Activated naive CD4-positive, alpha-beta T cell treated with anti-CD3 and anti-CD28 coated beads, Interleukin-2, amount 10 ng/mL, durations not matched to agents 7 days and 5 days (primary cell): ENCODE measurements at regions not wholly inside any gene's neighbourhood (a gene's known extent, or its start where the extent isn't known, plus 50 kb on each side); places are given as distances from the start of the nearest gene placed in this dataset.

ENCODE experiments used
- CTCF ChIA-PET: fragments of 350-600 bp; sonication (Branson Sonifier 250); formaldehyde crosslinking; loops from one replicate; lab custom pipeline; 2021; ENCODE audit warnings: antibody characterized with exemption; lab: Charles Lee
- DNase-seq: peaks from one replicate; pipeline ENCODE4 v3.0.0-alpha.2; 2020
- H3K27ac Mint-ChIP-seq: one replicate; pipeline ENCODE4 v1.8.0; 2021; ENCODE audit warnings: mild to moderate bottlenecking, moderate library complexity, mixed read lengths
- H3K27me3 Mint-ChIP-seq: one replicate; pipeline ENCODE4 v1.8.0; 2021; ENCODE audit warnings: mild to moderate bottlenecking, mixed read lengths
- H3K36me3 Mint-ChIP-seq: one replicate; pipeline ENCODE4 v1.8.0; 2021; ENCODE audit warnings: mixed read lengths
- H3K4me1 Mint-ChIP-seq: one replicate; pipeline ENCODE4 v1.8.0; 2021; ENCODE audit warnings: mixed read lengths
- H3K4me3 Mint-ChIP-seq: one replicate; pipeline ENCODE4 v1.8.0; 2021; ENCODE audit warnings: mild to moderate bottlenecking, moderate library complexity, mixed read lengths
- H3K9me3 Mint-ChIP-seq: one replicate; pipeline ENCODE4 v1.8.0; 2021; ENCODE audit warnings: mixed read lengths

DNA sequence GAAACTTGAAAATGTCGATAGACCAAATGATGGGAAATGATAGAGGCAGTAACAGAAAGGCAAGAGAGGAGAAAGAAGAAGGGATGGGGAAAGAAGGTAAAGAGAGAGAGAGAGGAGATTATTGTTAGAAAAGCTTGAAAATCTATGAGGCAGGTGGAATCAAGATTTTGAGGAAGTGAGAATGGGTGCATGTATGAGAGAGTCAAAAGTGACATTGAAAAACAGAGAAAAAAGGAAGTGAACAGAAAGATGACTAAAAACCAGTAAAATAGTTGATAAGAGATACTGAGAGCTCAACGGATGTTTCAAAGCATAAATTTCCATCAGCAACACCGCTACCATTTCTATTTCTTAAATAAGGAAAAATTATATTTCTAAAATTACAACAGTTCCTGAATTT lies 327.4 kb upstream of the CWC22 start:
- H3K36me3 Mint-ChIP-seq: no peaks in the 10 kb centered on the region
- no peak overlapping the region for H3K4me3 Mint-ChIP-seq
- no peaks in the 10 kb centered on the region for H3K27me3 Mint-ChIP-seq
- no peak overlapping the region for H3K27ac Mint-ChIP-seq
- H3K4me1 Mint-ChIP-seq: no peaks in the 10 kb centered on the region
- no peak for DNase-seq
- peaks cover 19% of the 10 kb centered on the region for H3K9me3 Mint-ChIP-seq
- CTCF ChIA-PET: no interaction called here

DNA sequence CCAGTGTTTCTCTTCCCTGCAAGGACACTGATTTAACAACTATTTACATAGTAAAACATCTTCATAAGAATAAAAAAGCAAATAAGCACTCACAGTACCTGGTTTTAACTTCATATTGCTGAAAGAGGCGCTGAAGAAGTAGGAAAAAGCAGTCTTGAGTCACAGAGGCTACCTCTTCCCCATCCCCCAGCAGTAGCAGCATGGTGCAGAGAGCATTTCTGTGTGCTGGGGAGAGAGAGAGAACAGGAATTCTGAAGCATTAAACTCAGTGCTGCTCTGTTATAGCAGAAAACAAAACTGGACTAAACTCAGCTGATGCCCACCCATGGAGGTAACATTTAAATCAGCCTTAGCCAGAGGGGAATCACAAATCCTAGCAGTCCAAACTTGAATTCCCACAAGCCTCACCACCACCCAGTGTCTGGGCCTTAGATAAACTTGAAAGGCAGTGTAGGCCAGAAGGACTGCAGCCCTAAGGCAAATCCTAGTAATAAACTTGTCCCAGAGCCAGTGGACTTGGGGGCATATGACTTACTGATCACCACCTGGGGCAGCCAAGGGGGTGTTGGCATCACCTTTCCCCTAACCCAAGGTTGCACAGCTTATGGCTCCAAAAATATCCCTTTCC lies 321.8 kb upstream of the CWC22 start:
- Mint-ChIP-seq H3K4me3 (no peak overlapping the region), H3K9me3 (no peaks in the 10 kb centered on the region), H3K27me3 (no peaks in the 10 kb centered on the region), H3K27ac (no peak overlapping the region), H3K36me3 (no peaks in the 10 kb centered on the region), H3K4me1 (no peaks in the 10 kb centered on the region)
- CTCF ChIA-PET: no interaction called here
- no peak for DNase-seq

DNA sequence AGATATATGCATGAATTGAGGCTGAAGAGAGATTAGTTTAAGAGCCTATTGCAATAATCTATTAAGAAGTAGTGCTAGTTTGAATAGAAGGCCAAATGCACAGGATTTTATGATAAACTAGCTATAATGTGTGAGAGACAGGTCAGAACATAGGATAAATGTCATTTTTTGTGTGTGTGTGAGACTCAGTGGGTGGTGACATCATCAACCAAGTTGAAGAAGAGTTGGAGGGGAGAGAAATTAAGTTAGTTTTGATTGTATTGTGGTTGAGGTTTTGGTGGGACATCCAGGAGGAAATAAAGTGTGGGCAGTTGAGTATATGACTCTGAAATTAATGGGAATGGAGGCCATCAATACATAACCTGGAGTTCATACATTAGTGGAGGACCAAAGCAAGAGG lies 320.1 kb upstream of the CWC22 start:
- Mint-ChIP-seq H3K4me3 (no peak overlapping the region), H3K36me3 (no peaks in the 10 kb centered on the region), H3K4me1 (no peaks in the 10 kb centered on the region), H3K27me3 (no peaks in the 10 kb centered on the region), H3K27ac (no peak overlapping the region), H3K9me3 (no peaks in the 10 kb centered on the region)
- CTCF ChIA-PET: no interaction called here
- DNase-seq: no peak

DNA sequence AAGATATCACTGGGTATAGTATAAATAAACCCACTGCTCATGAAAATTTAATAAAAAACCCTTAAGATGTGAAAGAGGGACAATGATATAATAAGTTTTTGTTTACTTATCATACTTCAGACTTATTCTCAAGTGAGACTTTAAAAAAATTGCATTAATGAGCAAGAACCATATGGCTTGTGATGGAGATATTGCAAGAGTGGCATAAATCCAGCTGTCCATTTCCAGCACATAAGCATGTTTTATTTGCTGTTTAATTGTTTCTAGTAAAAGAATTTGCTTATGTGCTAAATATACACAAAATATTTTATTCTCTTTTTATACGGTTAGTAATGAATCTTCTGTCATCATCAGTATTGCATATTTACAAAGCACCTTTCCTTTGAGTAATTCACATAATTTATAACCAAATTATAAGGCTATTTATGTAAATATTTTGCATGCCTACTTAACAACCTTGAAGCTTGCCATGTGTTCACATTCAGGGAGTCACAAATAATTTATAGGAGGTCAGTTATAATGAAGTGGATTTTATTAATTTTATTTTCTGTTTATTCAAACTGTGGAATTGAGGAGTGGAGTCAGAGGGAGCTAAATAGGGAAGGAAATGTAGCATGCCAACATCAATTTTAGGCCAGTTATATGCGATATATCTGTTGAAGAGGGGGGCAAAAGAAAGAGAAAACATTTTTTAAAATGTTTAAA lies 318.5 kb upstream of the CWC22 start:
- H3K36me3 Mint-ChIP-seq: no peaks in the 10 kb centered on the region
- no peak overlapping the region for H3K4me3 Mint-ChIP-seq
- no peaks in the 10 kb centered on the region for H3K4me1 Mint-ChIP-seq
- CTCF ChIA-PET: no interaction called here
- no peaks in the 10 kb centered on the region for H3K27me3 Mint-ChIP-seq
- no peak for DNase-seq
- no peak overlapping the region for H3K27ac Mint-ChIP-seq
- H3K9me3 Mint-ChIP-seq: no peaks in the 10 kb centered on the region

DNA sequence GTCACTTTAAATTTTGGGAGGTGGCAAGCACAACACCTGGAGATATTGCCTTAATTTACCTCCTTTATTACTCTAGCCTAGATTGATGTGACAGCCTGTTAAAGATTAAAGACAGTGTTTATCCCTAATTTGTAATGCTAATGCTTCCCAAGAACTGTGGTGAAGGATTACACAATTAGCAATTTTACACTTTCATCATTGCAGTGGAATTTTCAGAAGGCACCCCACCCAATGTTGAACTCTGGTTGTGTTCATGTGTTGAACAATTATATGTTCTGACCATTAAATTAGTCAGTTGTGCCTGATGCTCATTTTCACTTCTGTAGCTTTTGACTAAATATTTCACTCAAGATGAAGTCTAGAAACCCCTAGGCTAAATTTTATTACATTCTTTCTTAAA lies 317.1 kb upstream of the CWC22 start:
- H3K9me3 Mint-ChIP-seq: no peaks in the 10 kb centered on the region
- no peaks in the 10 kb centered on the region for H3K36me3 Mint-ChIP-seq
- H3K4me1 Mint-ChIP-seq: no peaks in the 10 kb centered on the region
- CTCF ChIA-PET: no interaction called here
- DNase-seq: no peak
- H3K4me3 Mint-ChIP-seq: no peak overlapping the region
- H3K27me3 Mint-ChIP-seq: no peaks in the 10 kb centered on the region
- no peak overlapping the region for H3K27ac Mint-ChIP-seq

DNA sequence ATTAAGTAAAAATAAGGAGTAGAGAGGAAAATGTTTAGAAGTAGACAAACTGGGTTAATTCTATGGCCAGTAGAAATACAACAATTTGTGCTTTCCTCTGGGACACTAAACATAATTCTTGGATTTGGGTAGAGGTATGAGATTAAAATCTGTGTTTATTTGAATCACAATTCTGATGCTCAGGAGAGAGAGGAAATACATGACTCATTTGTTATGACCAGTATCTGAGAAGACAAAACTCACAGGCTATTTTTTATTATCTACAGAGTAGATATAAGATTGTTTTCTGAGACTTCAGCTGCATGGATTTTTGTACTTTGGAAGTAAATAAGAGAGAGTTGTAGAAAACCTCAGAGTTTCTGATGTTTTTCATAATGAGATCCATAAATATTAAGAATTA lies 315.7 kb upstream of the CWC22 start:
- Mint-ChIP-seq H3K9me3 (no peaks in the 10 kb centered on the region), H3K4me3 (no peak overlapping the region), H3K4me1 (no peaks in the 10 kb centered on the region), H3K27me3 (no peaks in the 10 kb centered on the region), H3K36me3 (no peaks in the 10 kb centered on the region), H3K27ac (no peak overlapping the region)
- no peak for DNase-seq
- CTCF ChIA-PET: no interaction called here

DNA sequence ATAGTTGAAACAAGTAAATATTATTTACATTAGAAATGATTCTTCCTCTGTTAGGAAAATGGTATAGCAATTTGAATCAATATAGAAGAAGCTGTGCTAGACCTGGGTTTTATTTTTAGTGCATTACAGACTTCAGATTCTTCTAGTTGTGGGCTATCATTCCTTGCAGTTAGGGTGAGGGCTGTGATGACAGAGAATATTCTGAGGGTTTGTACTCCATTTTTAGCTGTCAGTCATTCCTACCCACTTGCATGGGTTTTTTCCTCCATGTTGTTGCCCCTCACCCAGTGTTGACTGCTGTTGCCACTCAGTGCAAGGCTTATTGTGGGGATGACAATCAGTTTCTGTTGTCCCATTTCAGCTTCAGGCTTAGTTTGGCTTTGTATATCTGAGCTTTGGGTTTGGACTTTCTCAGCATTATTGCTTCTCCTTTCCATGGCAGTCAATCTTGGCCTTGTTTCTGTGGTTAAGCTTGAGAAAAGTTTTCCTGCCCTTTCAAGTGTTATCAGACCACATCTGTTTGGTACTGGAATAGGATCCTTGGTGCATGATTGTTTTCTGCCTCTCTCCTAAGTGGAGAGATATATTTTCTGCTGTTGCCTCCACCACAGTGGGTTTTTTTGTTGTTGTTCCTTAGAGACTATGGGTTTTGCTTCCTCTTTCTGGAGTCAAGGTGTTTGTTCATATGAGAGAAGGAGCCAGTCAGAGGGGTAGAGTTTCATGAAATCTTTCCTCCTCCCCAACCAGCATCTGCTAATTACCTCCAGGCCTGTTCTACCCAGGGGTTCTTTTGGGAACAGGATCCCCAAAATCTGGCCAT lies 312.7 kb upstream of the CWC22 start:
- no peak overlapping the region for H3K4me3 Mint-ChIP-seq
- H3K27ac Mint-ChIP-seq: no peak overlapping the region
- DNase-seq: no peak
- no peaks in the 10 kb centered on the region for H3K4me1 Mint-ChIP-seq
- CTCF ChIA-PET: no interaction called here
- H3K9me3 Mint-ChIP-seq: no peaks in the 10 kb centered on the region
- H3K27me3 Mint-ChIP-seq: no peaks in the 10 kb centered on the region
- H3K36me3 Mint-ChIP-seq: no peaks in the 10 kb centered on the region

DNA sequence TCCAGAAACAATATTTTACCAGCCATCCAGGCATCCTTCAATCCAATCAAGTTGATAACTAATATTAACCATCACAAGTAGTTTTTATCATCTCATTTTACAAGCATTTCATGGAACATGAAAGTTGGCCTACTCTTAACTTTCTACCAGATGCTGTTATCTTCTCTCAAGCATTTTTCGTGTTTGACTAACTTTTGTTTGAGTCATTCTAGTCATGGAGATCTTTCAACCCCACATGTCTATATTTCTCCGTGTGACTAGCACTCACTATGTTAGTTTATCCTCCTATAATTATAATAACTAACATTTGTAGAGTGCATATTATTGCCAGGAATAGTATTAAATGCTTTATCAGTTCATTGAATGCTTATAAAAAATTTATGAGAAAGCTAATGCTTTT lies 307.0 kb upstream of the CWC22 start:
- Mint-ChIP-seq H3K36me3 (no peaks in the 10 kb centered on the region), H3K27me3 (no peaks in the 10 kb centered on the region), H3K27ac (no peak overlapping the region), H3K4me3 (no peak overlapping the region), H3K4me1 (no peaks in the 10 kb centered on the region), H3K9me3 (no peaks in the 10 kb centered on the region)
- no peak for DNase-seq
- CTCF ChIA-PET: no interaction called here

DNA sequence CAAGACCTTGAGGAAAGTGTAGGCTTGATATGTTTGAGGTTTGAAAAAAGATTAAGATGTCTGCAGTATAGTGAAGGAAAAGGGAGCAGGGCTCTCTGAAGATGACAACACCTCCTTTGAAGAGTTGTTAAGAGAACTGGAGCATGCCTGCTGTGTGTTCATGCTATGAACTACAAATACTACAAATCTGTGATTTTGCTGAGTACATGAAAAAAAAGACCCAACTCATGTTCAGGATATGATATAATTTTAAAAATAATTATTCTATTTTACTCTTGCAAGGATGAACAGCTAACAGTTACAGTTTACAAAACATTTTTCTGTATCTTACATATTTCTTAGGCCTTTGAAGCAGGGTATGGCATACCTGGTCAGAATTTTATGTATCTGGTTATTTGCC lies 305.4 kb upstream of the CWC22 start:
- H3K4me1 Mint-ChIP-seq: no peaks in the 10 kb centered on the region
- H3K36me3 Mint-ChIP-seq: no peaks in the 10 kb centered on the region
- H3K27ac Mint-ChIP-seq: no peak overlapping the region
- H3K9me3 Mint-ChIP-seq: no peaks in the 10 kb centered on the region
- CTCF ChIA-PET: no interaction called here
- no peaks in the 10 kb centered on the region for H3K27me3 Mint-ChIP-seq
- DNase-seq: no peak
- H3K4me3 Mint-ChIP-seq: no peak overlapping the region

DNA sequence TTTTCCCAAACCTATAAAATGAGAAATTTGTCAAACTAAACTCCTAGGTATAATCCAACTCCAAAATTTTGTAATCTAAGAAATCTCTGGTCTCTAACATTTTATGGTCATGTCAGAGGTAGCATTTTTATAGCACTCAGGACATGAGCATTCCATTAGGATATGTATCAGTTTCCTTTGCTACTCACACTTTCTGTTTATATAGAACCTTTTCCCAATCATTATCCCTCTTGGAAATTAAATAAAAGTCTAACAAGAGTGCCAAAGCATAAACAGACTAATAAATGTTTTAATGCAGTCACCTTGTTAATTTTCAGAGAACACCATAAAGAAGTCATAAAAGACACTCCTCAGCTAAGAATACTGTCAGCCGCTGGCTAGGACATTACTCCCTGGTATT lies 300.0 kb upstream of the CWC22 start:
- Mint-ChIP-seq H3K27ac (no peak overlapping the region), H3K9me3 (no peaks in the 10 kb centered on the region), H3K36me3 (no peaks in the 10 kb centered on the region), H3K4me1 (no peaks in the 10 kb centered on the region), H3K4me3 (no peak overlapping the region), H3K27me3 (no peaks in the 10 kb centered on the region)
- CTCF ChIA-PET: no interaction called here
- no peak for DNase-seq

DNA sequence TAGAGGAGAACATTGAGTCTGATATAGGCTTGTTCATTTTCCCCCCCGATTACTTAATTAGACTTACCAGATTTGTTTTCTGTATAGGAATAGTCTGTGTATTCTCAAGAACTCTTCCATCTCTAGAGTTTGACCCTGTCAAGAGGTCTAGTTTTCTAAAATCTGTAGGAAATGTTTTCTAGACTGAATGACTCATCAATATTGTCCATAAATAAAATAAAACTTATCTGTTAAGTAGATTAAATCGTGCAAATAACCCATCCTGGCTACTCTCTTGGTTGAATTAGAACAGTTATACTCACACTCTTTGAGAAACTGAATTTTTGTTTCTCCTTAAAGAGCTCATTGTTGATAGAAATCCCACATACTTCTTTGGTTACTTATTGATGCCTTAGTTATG lies 299.2 kb upstream of the CWC22 start:
- no peaks in the 10 kb centered on the region for H3K27me3 Mint-ChIP-seq
- H3K4me3 Mint-ChIP-seq: no peak overlapping the region
- H3K9me3 Mint-ChIP-seq: peaks cover 4% of the 10 kb centered on the region
- H3K4me1 Mint-ChIP-seq: no peaks in the 10 kb centered on the region
- H3K36me3 Mint-ChIP-seq: no peaks in the 10 kb centered on the region
- CTCF ChIA-PET: no interaction called here
- no peak overlapping the region for H3K27ac Mint-ChIP-seq
- no peak for DNase-seq

DNA sequence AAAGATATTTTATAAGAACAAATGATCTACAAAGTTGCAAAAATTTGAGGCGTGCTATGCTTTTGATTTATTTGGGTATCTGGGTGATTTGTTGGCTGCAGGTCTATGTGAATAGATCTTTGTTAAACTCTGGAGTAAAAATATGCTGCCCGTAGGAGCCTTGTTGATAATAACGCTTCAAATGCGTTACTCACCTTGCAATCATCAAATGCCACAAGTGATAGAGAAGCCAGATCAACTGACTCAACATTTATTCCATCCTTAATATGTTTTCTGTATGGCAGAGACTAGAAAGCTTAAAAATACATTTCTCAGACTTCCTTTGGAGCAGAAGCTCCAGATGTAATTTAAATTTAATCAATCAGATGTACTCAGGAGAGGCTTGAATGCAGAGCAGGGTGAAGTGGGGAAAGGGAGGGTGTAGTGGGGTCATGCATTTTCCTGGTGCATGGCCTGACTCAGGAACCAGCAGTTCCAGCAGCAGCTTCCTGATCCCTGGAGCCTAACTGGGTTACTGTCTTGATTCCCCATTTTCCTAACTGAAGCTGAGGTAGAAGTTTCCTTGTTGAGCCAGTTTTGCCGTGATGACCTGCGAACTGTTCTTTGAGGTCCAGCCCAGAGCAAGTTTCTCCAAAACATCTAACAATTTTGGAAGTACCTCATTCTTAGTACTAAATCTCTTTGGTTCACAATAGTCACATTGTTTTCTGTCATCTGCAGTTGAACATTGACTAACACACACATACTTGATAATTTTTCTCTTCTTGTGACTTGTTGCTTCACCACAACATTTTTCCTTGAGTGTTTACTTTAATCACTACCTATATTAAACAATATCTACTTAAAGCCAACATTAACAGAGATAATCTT lies 284.7 kb upstream of the CWC22 start:
- H3K4me3 Mint-ChIP-seq: no peak overlapping the region
- no peaks in the 10 kb centered on the region for H3K9me3 Mint-ChIP-seq
- no peaks in the 10 kb centered on the region for H3K27me3 Mint-ChIP-seq

DNA sequence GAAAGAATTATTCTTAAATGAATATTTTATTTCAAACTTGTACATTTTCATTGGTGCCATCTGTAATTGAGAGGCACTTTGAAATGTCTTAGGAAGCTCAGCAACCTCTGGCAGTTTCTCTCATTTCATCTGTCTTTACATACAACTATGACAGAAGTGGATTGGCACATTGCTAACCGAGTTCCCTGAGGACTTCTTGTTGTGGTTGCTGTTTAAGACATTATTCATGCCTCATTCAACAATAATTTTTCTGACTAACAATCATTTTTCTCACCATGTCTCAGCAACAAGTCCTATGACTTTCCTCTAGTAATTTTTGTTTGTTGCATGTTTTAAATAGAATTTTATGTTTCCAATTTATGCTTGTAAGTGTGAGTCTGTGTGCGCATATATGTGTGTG lies 284.0 kb upstream of the CWC22 start:
- Mint-ChIP-seq H3K36me3 (no peaks in the 10 kb centered on the region), H3K4me3 (no peak overlapping the region), H3K4me1 (no peaks in the 10 kb centered on the region), H3K27ac (no peak overlapping the region), H3K27me3 (no peaks in the 10 kb centered on the region), H3K9me3 (no peaks in the 10 kb centered on the region)
- CTCF ChIA-PET: no interaction called here
- DNase-seq: no peak

More for the DNA sequence above, 284.7 kb upstream of the CWC22 start:
- no peak for DNase-seq
- Mint-ChIP-seq H3K36me3 (no peaks in the 10 kb centered on the region), H3K27ac (no peak overlapping the region), H3K4me1 (no peaks in the 10 kb centered on the region)
- CTCF ChIA-PET: no interaction called here

DNA sequence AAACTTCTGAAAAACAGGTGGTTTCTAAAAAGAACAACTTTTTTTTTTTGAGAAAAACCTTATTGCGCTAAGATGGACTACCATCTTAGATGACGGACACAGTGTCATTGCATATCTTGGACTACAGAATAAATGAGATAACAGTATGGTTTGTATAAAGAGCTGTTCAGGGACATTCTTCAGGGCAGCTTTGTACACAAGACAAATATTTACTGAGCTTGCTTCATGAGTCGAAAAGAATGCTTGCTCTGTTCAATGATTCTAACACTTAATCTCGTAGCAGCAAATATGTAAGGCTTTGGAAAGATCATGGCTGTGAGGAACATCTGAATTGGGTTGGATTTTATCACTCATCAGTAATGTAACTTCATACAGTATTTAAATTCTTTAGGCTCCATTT lies 282.5 kb upstream of the CWC22 start:
- CTCF ChIA-PET: no interaction called here
- no peaks in the 10 kb centered on the region for H3K4me1 Mint-ChIP-seq
- DNase-seq: no peak
- no peak overlapping the region for H3K27ac Mint-ChIP-seq
- H3K9me3 Mint-ChIP-seq: no peaks in the 10 kb centered on the region
- H3K4me3 Mint-ChIP-seq: no peak overlapping the region
- no peaks in the 10 kb centered on the region for H3K27me3 Mint-ChIP-seq
- H3K36me3 Mint-ChIP-seq: no peaks in the 10 kb centered on the region
